ENCODE measurements at regions not wholly inside any gene's neighbourhood (a gene's known extent, or its start where the extent isn't known, plus 50 kb on each side); places are given as distances from the start of the nearest gene placed in this dataset.
A peak's percentile ranks its signal among the peaks of the same experiment; 100 is the strongest.
"Not testable (repeated sequence)": the region's sequence is repeated elsewhere in the genome, so short reads cannot be mapped to it uniquely, and the experiment has no call there.

DNA sequence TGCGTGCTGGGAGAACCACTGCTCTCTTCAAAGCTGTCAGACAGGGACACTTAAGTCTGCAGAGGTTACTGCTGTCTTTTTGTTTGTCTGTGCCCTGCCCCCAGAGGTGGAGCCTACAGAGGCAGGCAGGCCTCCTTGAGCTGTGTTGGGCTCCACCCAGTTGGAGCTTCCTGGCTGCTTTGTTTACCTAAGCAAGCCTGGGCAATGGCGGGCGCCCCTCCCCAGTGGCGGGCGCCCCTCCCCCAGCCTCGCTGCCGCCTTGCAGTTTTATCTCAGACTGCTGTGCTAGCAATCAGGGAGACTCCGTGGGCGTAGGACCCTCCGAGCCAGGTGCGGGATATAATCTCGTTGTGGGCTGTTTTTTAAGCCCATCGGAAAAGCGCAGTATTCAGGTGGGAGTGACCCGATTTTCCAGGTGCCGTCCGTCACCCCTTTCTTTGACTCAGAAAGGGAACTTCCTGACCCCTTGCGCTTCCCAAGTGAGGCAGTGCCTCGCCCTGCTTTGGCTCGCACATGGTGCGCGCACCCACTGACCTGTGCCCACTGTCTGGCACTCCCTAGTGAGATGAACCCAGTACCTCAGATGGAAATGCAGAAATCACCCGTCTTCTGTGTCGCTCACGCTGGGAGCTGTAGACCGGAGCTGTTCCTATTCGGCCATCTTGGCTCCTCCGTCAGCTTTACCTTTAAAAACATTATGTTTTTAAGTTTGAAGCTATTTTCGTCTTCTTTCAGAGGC is 954.6 kb upstream of the COX7C start:
- not testable (repeated sequence) for H3K9ac ChIP-seq (ENCODE audit: extremely low read depth, low read length, poor library complexity, severe bottlenecking); DNase-seq; H3K4me1 Mint-ChIP-seq; H3K4me3 ChIP-seq (ENCODE audit: low read length); H3K27ac ChIP-seq (ENCODE audit: low read depth, low read length); H3K27me3 Mint-ChIP-seq (ENCODE audit: insufficient read depth); H3K27me3 ChIP-seq (ENCODE audit: control insufficient read depth, insufficient read depth, low read length, poor library complexity, severe bottlenecking); H3K4me1 ChIP-seq (ENCODE audit: control insufficient read depth, insufficient read depth, low read length); H3K27ac Mint-ChIP-seq; H3K9me3 ChIP-seq (ENCODE audit: control insufficient read depth, low read length); H3K36me3 ChIP-seq (ENCODE audit: control insufficient read depth, insufficient read depth, low read length); H3K36me3 Mint-ChIP-seq (ENCODE audit: low read depth)
- H3K9me3 Mint-ChIP-seq, result peaks cover 20% of the 10 kb centered on the region
- 91 to 100% methylated on average over 6 to 23 of the region's 29 CpGs for WGBS, 2 experiments (ENCODE audit: insufficient coverage in 1 of 2, insufficient read length in 1 of 2)
- peak overlapping the region; percentile 36 for H3K4me3 Mint-ChIP-seq

DNA sequence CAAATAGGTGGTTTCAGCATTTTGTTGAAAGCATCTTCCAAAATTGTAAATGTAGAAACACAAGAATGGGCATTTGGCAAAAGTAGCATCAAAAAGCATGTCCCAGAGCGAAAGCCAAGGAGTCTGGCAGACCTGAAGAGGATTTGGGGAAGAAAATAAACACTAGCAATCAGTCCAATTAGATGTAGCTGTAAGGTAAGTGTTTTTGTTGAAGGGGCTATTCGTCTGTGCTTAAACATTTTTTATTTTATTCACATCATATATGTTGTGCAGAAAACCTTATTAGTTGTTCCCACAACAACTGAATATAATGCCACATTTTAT is 954.1 kb upstream of the COX7C start:
- Histone ChIP-seq H3K4me3 (ENCODE audit: low read length) (no peak overlapping the region), H3K36me3 (ENCODE audit: control insufficient read depth, insufficient read depth, low read length) (no peaks in the 10 kb centered on the region), H3K9ac (ENCODE audit: extremely low read depth, low read length, poor library complexity, severe bottlenecking) (no peak overlapping the region), H3K27ac (ENCODE audit: low read depth, low read length) (no peak overlapping the region), H3K27me3 (ENCODE audit: control insufficient read depth, insufficient read depth, low read length, poor library complexity, severe bottlenecking) (no peaks in the 10 kb centered on the region), H3K9me3 (ENCODE audit: control insufficient read depth, low read length) (no peaks in the 10 kb centered on the region), H3K4me1 (ENCODE audit: control insufficient read depth, insufficient read depth, low read length) (no peaks in the 10 kb centered on the region)
- Mint-ChIP-seq H3K27ac (no peak overlapping the region), H3K4me1 (no peaks in the 10 kb centered on the region), H3K27me3 (ENCODE audit: insufficient read depth) (no peaks in the 10 kb centered on the region), H3K4me3 (peak overlapping the region; percentile 36), H3K36me3 (ENCODE audit: low read depth) (no peaks in the 10 kb centered on the region), H3K9me3 (peaks cover 20% of the 10 kb centered on the region)
- 100% methylated on average over 1 of the region's 2 CpGs; no CpG with 5 or more reads in 1 of the 2 experiments for WGBS, 2 experiments (ENCODE audit: insufficient coverage in 1 of 2, insufficient read length in 1 of 2)
- TF ChIP-seq CTCF (conservative IDR thresholded peaks at IDR 0.05), result no peak
- DNase-seq, result no peak

- no peak for DNase-seq
- H3K9me3 ChIP-seq (ENCODE audit: control insufficient read depth, low read length), result no peaks in the 10 kb centered on the region
- Mint-ChIP-seq H3K27me3 (ENCODE audit: insufficient read depth) (no peaks in the 10 kb centered on the region), H3K4me1 (no peaks in the 10 kb centered on the region), H3K4me3 (no peak overlapping the region), H3K9me3 (no peaks in the 10 kb centered on the region), H3K36me3 (ENCODE audit: low read depth) (no peaks in the 10 kb centered on the region), H3K27ac (no peak overlapping the region)
- H3K4me3 ChIP-seq (ENCODE audit: low read length), result no peak overlapping the region
- TF ChIP-seq CTCF (conservative IDR thresholded peaks at IDR 0.05), result no peak
- no peak overlapping the region for H3K27ac ChIP-seq (ENCODE audit: low read depth, low read length)
- no peaks in the 10 kb centered on the region for H3K27me3 ChIP-seq (ENCODE audit: control insufficient read depth, insufficient read depth, low read length, poor library complexity, severe bottlenecking)
- H3K9ac ChIP-seq (ENCODE audit: extremely low read depth, low read length, poor library complexity, severe bottlenecking), result no peak overlapping the region
- H3K4me1 ChIP-seq (ENCODE audit: control insufficient read depth, insufficient read depth, low read length), result no peaks in the 10 kb centered on the region
- no peaks in the 10 kb centered on the region for H3K36me3 ChIP-seq (ENCODE audit: control insufficient read depth, insufficient read depth, low read length)
Observed at GRCh38 chr5:85670417-85670816, 947.3 kb upstream of the COX7C start.
